ENCODE measurements at regions not wholly inside any gene's neighbourhood (a gene's known extent, or its start where the extent isn't known, plus 50 kb on each side); places are given as distances from the start of the nearest gene placed in this dataset.

DNA sequence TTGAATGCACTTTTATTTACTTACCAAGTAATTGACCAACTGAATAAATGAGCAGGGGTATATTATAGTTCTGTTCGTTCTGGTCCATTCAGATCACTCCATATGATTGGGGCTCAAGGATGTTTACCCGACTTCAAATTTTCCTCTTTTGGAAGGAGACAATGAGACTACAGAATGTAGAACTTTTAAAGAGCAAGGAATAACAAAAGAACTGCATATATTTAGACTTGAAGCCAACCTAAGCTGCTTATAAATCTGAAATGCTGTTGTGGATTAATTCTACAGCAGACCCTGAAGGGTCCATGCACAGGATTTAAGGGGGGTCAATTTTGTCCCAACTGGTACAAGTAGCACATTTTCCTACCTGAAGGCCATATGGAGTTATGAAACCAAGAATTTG is 610.8 kb downstream of the RAB28 start:
- no TSS peak for BruUV-seq (replicated peaks)
- H3K4me2 ChIP-seq (ENCODE audit: low read depth, low read length), result no peak overlapping the region
- H3K79me2 ChIP-seq (ENCODE audit: insufficient read depth, low read length), result no peaks in the 10 kb centered on the region
- WGBS (ENCODE audit: low lambda C conversion rate), result 85% methylated on average over 2 of the region's 2 CpGs
- H3K4me1 ChIP-seq (ENCODE audit: insufficient read depth, low read length), result peaks cover 34% of the 10 kb centered on the region
- no peak overlapping the region for H3K4me3 ChIP-seq (replicated peaks in 1 of 3; ENCODE audit: insufficient read depth in 1 of 3, low read depth in 2 of 3, low read length in 3 of 3)
- intact Hi-C loops (cut with micrococcal nuclease; ENCODE audit: unreplicated experiment), result no loop called here
- no peaks in the 10 kb centered on the region for H4K20me1 ChIP-seq (ENCODE audit: insufficient read depth, low read length)
- in situ Hi-C loops (cut with HindIII; ENCODE audit: extremely low pct_ligation_motif_present, low pct_unique_long_range_greater_than_20kb), result no loop called here
- CTCF ChIA-PET (ENCODE audit: low intra/inter-chr PET ratio, low total read pairs), result no interaction called here
- H3K9ac ChIP-seq (ENCODE audit: insufficient read depth, low read depth, low read length), result no peak overlapping the region
- peaks cover 15% of the 10 kb centered on the region for H3K9me3 ChIP-seq (ENCODE audit: low read length)
- POLR2A ChIA-PET, result no interaction called here
- no peak for FAIRE-seq
- no peak for DNase-seq (ENCODE audit: low spot score)
- no peak for ATAC-seq
- H2AFZ ChIP-seq (ENCODE audit: low read length), result no peak overlapping the region
- no peak for TF ChIP-seq SRSF1 (optimal IDR thresholded peaks at IDR 0.05; ENCODE audit: low read depth, low read length)
- no peak for TF ChIP-seq RELA (CRISPR knock-in tag; IDR thresholded peaks at IDR 0.05)
- TF ChIP-seq GABPA (IDR thresholded peaks at IDR 0.05; ENCODE audit: low read depth, low read length), result no peak
- TF ChIP-seq GABPA (CRISPR knock-in tag; IDR thresholded peaks at IDR 0.05; ENCODE audit: low read depth), result no peak
- no peak for TF ChIP-seq ZNF460 (CRISPR knock-in tag; IDR thresholded peaks at IDR 0.05; ENCODE audit: borderline replicate concordance)
- TF ChIP-seq, protein P1, sequence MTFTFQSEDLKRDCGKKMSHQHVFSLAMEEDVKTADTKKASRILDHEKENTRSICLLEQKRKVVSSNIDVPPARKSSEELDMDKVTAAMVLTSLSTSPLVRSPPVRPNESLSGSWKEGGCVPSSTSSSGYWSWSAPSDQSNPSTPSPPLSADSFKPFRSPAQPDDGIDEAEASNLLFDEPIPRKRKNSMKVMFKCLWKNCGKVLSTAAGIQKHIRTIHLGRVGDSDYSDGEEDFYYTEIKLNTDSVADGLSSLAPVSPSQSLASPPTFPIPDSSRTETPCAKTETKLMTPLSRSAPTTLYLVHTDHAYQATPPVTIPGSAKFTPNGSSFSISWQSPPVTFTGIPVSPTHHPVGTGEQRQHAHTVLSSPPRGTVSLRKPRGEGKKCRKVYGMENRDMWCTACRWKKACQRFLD (CRISPR knock-in tag; IDR thresholded peaks at IDR 0.05; ENCODE audit: borderline replicate concordance), result no peak
- TF ChIP-seq ZNF225 (CRISPR knock-in tag; IDR thresholded peaks at IDR 0.05), result no peak
- TF ChIP-seq ZNF775 (CRISPR knock-in tag; IDR thresholded peaks at IDR 0.05; ENCODE audit: borderline replicate concordance), result no peak
- TF ChIP-seq SP140L (CRISPR knock-in tag; IDR thresholded peaks at IDR 0.05; ENCODE audit: borderline replicate concordance), result no peak
- TF ChIP-seq NFE2 (CRISPR knock-in tag; IDR thresholded peaks at IDR 0.05), result no peak
- TF ChIP-seq ARNT2 (CRISPR knock-in tag; IDR thresholded peaks at IDR 0.05; ENCODE audit: low read depth), result no peak
- TF ChIP-seq ELF1 (CRISPR knock-in tag; IDR thresholded peaks at IDR 0.05), result no peak
- no peak for TF ChIP-seq ZNF747 (CRISPR knock-in tag; IDR thresholded peaks at IDR 0.05; ENCODE audit: borderline replicate concordance)
- no peaks in the 10 kb centered on the region for H3K27me3 ChIP-seq (ENCODE audit: control insufficient read depth in 1 of 2, insufficient read depth in 2 of 2, low read length in 2 of 2)
- no peak overlapping the region for H3K27ac ChIP-seq (ENCODE audit: extremely low read length, insufficient read depth, low read length)
- no peaks in the 10 kb centered on the region for H3K36me3 ChIP-seq (replicated peaks in 1 of 2; ENCODE audit: control insufficient read depth in 1 of 2, insufficient read depth in 2 of 2, low read length in 2 of 2)

Measured in HepG2 (cell line).